NCI-H2107 treated with DMSO at 0.1 percent for 48 hours (cell line): ENCODE measurements at regions not wholly inside any gene's neighbourhood (a gene's known extent, or its start where the extent isn't known, plus 50 kb on each side); places are given as distances from the start of the nearest gene placed in this dataset.
A peak's percentile ranks its signal among the peaks of the same experiment; 100 is the strongest.

Experiments
- DNase-seq: peaks from one replicate; lab custom pipeline; 2025; ENCODE audit not compliant: unreplicated experiment; lab: John Stamatoyannopoulos, UW

DNA sequence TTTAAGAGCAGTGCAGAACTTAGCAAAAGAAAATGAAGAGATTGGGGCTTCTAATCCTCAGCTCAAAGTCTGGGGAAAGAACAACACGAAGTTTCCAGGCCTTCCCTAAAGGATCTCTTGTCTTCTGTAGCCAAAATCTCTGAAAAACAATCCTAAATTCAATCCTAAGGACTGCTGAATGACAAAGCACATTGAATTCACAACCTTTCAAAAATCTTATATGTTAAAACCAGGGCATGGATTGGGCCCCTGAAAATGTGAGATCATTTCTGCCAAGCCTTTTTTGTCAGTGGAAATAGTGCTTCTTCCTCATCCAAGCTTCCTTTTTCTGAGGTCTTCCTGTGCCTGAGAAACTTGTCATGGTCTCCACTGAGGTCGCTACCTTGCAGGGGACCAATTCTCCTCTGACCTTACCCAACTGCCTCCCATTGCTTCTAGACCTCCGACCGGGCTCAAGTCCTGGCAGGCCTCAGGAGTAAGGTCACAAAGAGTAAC lies 126.2 kb upstream of the ARID1B start:
- DNase-seq: no peak

DNA sequence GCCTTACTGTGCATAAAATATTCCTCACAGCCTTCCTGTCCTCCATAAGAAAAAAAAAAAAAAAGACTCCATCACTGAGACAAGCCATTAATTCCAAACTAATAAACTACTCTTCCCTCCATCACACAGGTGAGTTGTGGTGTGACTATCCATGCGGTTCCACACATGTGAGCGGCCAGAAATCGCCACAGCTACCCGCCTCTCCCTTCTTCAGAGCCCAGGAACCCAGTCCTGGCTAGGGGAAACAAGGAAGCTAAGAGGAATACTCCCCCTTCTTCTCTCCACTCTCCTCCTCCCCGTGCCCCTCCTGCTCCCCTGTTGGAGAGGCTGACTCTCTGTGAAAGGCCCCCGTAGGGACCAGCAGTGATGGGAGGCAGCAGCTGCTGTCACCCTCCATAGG lies 128.6 kb upstream of the ARID1B start:
- no peak for DNase-seq

DNA sequence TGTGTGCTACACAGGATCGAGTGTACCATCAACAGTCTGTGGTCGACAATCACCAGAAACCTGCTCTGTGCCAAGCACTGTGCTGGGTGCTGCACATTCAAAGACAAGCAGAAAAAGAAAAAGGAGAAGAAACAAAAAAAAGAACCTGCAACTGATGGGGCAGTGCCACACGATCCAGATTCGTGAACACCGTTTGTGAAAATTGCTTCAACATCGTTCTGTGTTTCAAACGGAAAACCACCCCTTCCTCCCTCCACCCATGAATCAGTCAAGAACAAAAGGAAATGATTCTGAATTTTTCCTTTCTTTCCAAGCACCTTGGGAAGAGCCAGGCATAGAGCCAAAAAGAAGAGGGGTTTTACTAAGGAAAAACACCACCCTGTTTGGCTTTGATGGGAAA lies 129.2 kb upstream of the ARID1B start:
- no peak for DNase-seq

- DNase-seq: no peak
These were observed 129.9 kb upstream of the ARID1B start for GRCh38 chr6:156647140-156647784.

GRCh38 chr6:156646496-156646895 lies 130.7 kb upstream of the ARID1B start:
- no peak for DNase-seq

- no peak for DNase-seq
These were observed 132.1 kb upstream of the ARID1B start for GRCh38 chr6:156645097-156645496.

DNA sequence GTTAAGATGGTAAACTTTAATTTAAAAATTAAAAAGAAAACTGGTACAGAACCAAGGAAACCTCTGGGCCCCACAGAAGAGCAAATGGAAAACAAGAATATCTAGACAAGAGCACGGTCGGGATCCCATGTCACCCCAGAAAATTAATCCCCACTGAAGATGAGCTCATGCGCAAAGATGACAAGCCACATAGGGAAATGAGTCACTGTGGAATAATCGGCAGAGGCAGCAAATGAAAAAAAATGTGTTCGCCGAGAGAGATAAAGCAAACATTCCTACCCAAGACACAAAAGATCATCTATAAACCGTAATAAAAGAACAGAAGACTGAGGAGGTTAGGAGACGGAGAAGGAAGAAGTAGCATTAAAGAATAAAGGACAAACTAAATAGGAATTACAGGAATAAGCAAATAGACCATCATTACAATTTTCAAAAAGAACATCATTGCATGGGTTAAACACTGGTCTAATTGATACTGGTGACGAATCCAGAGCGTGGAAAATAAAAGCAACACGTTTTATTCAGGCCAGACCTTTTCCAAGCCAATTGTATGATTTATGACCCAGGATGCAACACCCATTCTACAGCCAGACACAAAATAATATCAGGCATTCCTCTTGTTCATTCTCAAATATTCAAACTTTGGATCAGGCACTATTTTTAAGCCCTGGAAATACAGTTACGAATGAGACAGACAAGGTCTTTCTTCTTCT lies 138.0 kb upstream of the ARID1B start:
- DNase-seq: no peak

- no peak for DNase-seq
These were observed 138.6 kb upstream of the ARID1B start for GRCh38 chr6:156638581-156638980.

GRCh38 chr6:156634951-156635371 lies 142.2 kb upstream of the ARID1B start:
- no peak for DNase-seq

- DNase-seq: no peak
These were observed 143.1 kb upstream of the ARID1B start for GRCh38 chr6:156634048-156634447.

- DNase-seq: no peak
These were observed 143.9 kb upstream of the ARID1B start for GRCh38 chr6:156633291-156633690.

DNA sequence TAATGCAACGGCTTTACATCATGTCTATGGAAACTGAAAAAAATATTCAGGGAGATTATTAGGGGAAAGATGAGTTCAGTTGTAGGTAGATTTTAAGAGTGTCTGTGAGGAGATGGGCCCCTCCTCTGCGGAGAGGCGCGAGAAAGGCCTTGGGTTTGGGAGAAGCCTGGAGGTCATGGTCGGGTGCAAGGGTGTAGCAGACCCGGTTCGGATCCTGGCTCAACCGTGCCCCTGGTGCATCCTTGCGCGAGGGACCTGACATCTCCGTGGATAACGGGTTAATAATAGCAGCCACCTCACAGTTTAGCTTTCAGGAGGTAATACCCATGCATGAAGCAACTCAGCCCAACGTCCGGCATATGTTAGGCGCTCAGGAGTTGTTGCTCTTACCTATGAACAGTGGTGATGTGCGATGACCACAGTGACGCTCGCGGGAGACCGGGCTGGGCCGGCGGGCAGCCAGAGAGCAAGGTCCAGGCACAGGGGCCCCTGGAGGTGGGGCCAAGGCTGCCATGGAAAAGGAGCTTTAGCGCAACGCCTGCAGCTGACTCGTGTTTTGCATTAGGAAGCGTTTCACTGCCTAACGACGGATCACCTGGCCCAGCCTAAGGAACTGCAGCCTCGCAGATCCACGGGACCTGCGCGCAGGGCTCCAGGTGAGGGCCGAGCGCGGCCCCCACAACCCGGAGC lies 146.4 kb upstream of the ARID1B start:
- no peak for DNase-seq

GRCh38 chr6:156628805-156629204 lies 148.4 kb upstream of the ARID1B start:
- no peak for DNase-seq

DNA sequence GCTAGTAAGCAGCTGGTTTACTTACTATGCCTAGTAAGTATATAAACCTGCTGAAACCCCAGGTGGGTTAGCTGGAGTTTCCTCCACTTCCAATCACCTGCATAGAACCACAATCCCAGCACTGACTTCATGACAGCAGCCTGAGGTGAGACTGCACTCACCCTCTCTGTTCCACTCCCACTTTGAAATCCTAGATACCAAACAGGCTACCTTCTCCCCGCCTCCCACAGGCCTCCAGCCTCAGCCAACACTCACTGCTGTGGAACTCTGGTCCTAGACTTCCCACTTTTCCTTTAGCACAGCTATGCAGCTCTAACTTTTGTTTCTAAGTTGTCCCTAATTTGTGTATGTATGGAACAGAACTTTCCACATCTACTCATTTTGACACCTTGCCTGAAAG lies 149.7 kb upstream of the ARID1B start:
- no peak for DNase-seq

GRCh38 chr6:156622185-156622584 lies 155.0 kb upstream of the ARID1B start:
- no peak for DNase-seq

DNA sequence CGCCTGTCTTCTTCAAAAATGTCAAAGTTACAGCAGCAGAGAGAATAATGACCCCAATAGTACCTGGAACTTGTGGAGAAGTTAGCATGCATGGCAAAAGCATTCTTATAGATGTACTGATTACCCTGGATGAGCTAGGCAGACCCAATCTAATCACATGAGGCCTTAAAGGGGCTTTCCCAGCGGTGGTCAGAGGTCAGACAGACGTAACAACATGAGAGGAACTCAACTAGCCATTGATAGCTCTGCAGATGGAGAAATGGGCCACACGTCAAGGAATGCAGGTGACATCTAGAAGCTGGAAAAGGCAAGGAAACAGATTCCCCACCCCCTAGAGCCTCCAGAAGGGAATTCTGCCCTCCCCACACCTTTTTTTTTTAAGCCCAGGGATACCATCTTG lies 156.8 kb upstream of the ARID1B start:
- DNase-seq: no peak

DNA sequence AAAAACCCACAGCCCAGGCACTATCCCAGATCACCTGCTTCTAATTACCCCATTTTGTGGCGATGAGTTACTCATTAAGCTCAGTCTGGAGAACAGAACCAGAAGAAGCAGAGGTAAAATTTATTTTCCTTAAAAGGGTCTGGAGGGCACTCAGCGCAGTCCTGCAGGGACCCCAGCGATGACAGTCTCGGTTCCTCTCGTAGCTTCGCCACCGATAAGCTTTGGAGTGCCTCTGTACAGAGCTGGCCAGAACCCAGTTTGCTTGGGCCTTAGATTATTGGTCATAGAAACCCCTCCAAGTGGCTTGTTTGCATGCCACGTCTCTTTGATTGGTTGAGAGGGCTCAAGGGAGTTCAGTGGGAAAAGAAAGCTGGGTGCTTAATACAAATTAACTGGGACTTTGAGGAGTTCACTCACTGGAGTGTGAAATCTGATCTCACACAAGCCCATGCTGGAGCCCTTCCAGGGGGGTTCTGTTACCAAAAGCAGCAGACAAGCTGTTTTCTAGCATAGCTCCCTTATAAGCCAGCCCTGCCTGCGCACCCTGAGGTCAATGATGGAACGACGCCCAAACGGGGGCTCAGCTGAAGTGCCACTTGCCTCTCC lies 158.5 kb upstream of the ARID1B start:
- peak; percentile 98 for DNase-seq

GRCh38 chr6:156617941-156618340 lies 159.2 kb upstream of the ARID1B start:
- DNase-seq: peak; percentile 57

DNA sequence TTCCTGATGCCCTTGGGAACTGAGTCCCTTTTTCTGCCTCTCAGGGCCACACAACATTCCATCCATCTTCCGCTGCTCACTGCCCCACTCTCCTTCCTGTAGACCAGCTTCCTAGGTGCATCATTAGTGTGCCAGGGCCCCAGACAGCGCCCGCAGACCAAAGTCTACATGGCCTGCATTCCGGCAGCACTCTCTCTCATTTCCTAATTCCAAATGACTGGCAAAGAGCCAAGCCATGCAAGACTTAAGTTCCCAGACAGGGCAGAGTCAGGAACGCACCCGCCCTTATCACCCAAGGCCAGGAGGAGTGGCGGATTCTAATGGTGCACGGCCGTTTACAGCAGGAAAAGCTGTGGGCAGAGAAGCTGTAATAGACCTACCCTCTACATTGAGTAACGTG lies 159.8 kb upstream of the ARID1B start:
- peak; percentile 57 for DNase-seq

DNA sequence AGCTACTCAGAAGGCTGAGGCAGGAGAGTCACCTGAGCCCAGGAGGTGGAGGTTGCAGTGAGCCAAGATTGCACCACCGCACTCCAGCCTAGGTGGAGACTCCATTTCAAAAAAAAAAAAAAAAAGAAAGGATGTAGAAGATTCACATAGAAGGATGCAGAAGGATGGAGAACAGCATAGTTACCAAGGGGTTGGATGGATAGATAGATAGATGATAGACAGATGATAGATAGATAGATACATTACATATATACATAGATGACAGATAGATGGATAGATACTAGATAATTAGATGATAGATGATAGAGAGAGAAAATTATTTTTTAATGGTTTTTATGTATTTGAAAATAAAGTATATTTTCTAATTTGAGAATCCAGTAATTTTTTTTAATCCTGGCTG lies 160.7 kb upstream of the ARID1B start:
- DNase-seq: no peak

DNA sequence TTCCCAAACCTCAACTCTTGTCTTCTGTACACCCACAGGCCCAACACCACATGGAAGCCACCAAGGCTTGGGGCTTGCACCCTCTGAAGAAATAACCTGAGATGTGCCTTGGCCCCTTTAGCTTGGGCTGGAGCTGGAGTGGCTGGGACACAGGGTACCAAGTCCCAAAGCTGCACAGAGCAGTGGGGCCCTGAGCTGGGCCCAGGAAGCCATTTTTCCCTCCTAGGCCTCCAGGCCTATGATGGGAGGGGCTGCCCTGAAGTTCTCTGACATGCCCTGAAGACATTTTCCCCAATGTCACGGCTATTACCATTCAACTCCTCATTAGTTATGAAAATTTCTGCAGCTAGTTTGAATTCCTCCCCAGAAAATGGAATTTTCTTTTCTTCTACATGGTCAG lies 163.2 kb upstream of the ARID1B start:
- no peak for DNase-seq

DNA sequence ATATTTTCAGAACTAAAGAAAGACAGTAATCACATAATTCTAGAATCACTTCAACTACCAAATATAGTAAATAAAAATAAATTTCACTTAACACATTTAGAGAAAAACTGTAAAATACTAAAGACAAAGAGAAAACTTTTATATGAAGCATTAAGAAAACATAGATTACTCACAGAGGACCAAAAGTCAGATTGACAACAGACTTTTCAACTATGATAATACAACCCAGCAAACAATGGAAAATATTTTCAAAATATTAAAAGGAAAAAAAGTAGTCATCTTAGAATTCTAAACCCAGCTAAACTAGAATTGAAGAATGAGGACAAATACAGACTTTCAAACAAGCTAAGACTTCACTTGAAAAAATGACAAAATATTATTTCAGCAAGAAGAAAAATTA lies 164.8 kb upstream of the ARID1B start:
- no peak for DNase-seq
